ENCODE measurements at regions not wholly inside any gene's neighbourhood (a gene's known extent, or its start where the extent isn't known, plus 50 kb on each side); places are given as distances from the start of the nearest gene placed in this dataset.

DNA sequence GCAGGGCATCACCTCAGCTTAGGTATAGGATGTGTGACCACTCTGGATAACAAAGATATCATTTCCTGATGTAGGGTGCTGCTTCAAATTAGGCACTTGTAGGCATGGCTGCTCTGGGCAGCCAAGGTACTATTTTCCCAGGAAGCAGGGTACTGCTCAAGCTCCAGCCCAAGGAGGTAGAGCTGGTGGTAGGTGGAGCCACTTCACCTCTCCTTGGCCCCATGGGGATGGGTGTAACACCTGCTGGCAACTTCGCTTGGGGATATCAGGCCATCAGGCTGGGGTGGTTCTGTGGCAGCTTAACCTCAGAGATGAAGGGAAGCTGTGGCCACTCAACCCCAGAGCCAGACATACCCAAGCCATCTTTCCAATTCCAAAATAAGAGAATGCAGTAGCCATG, 147.1 kb upstream of the IGF1R start:
- TF ChIP-seq, protein P1, sequence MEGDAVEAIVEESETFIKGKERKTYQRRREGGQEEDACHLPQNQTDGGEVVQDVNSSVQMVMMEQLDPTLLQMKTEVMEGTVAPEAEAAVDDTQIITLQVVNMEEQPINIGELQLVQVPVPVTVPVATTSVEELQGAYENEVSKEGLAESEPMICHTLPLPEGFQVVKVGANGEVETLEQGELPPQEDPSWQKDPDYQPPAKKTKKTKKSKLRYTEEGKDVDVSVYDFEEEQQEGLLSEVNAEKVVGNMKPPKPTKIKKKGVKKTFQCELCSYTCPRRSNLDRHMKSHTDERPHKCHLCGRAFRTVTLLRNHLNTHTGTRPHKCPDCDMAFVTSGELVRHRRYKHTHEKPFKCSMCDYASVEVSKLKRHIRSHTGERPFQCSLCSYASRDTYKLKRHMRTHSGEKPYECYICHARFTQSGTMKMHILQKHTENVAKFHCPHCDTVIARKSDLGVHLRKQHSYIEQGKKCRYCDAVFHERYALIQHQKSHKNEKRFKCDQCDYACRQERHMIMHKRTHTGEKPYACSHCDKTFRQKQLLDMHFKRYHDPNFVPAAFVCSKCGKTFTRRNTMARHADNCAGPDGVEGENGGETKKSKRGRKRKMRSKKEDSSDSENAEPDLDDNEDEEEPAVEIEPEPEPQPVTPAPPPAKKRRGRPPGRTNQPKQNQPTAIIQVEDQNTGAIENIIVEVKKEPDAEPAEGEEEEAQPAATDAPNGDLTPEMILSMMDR (IDR thresholded peaks at IDR 0.05; ENCODE audit: extremely low read depth in 1 of 2, insufficient read depth in 1 of 2, low read depth in 1 of 2, low read length in 2 of 2): no peak
- TF ChIP-seq EZH2 (IDR thresholded peaks at IDR 0.05; ENCODE audit: borderline replicate concordance, low read depth, low read length, severe bottlenecking): no peak
- TF ChIP-seq MYC (IDR thresholded peaks at IDR 0.05; ENCODE audit: low read depth, low read length): no peak
- no peak for TF ChIP-seq POLR2A (IDR thresholded peaks at IDR 0.05; ENCODE audit: low read depth, low read length)
